Hematopoietic multipotent progenitor cell treated with erythropoietin and hydrocortisone succinate and interleukin-3 and kit ligand, for 4 days (in vitro differentiated cells): ENCODE measurements at regions not wholly inside any gene's neighbourhood (a gene's known extent, or its start where the extent isn't known, plus 50 kb on each side); places are given as distances from the start of the nearest gene placed in this dataset.

Experiments
- DNase-seq: peaks from one replicate; pipeline ENCODE4 v3.0.0-alpha.2; 2015

DNA sequence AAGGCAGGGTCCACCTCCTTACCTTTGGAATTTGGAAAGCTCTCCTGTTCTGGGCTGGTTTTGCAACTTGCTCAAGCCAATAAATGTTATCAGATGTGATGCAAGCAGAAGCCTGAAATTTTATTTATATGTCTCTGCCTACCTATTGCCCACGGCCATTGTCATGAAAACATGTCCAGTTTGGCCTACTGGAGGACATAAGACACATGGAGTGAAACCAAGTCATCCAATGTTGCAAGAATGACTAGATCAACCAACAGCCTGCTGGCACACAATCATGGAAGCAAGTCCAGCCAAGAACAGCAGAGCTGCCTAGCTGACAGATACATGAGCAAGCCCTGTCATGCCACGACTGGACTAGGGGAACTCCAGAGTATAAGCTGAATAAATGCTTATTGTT, 56.7 kb upstream of the IRAK1BP1 start:
- no peak for DNase-seq
